ENCODE measurements at regions not wholly inside any gene's neighbourhood (a gene's known extent, or its start where the extent isn't known, plus 50 kb on each side); places are given as distances from the start of the nearest gene placed in this dataset.
"Not testable (repeated sequence)": the region's sequence is repeated elsewhere in the genome, so short reads cannot be mapped to it uniquely, and the experiment has no call there.

- no peak for DNase-seq
Measured at GRCh38 chr1:227415115-227415790, 97.0 kb upstream of the CDC42BPA start.

GRCh38 chr1:227411066-227411465, 92.8 kb upstream of the CDC42BPA start:
- DNase-seq = no peak

- not testable (repeated sequence) for DNase-seq
Measured at GRCh38 chr1:227406332-227406731, 88.0 kb upstream of the CDC42BPA start.

GRCh38 chr1:227403535-227403934, 85.2 kb upstream of the CDC42BPA start:
- no peak for DNase-seq

GRCh38 chr1:227401562-227402342, 83.5 kb upstream of the CDC42BPA start:
- no peak for DNase-seq

- no peak for DNase-seq
Measured at GRCh38 chr1:227399152-227399730, 80.9 kb upstream of the CDC42BPA start.

GRCh38 chr1:227397354-227397978, 79.2 kb upstream of the CDC42BPA start:
- no peak for DNase-seq

- DNase-seq = no peak
Measured at GRCh38 chr1:227396539-227397353, 78.5 kb upstream of the CDC42BPA start.

GRCh38 chr1:227395426-227396028, 77.2 kb upstream of the CDC42BPA start:
- no peak for DNase-seq

GRCh38 chr1:227392984-227393764, 74.9 kb upstream of the CDC42BPA start:
- DNase-seq = no peak

- DNase-seq = no peak
Measured at GRCh38 chr1:227391879-227392278, 73.6 kb upstream of the CDC42BPA start.

GRCh38 chr1:227391211-227391610, 72.9 kb upstream of the CDC42BPA start:
- no peak for DNase-seq

- no peak for DNase-seq
Measured at GRCh38 chr1:227390525-227390924, 72.2 kb upstream of the CDC42BPA start.

GRCh38 chr1:227388214-227389168, 70.2 kb upstream of the CDC42BPA start:
- no peak for DNase-seq

- no peak for DNase-seq
Measured at GRCh38 chr1:227379555-227379892, 61.2 kb upstream of the CDC42BPA start.

GRCh38 chr1:227378871-227379554, 60.7 kb upstream of the CDC42BPA start:
- DNase-seq = no peak

GRCh38 chr1:227378181-227378580, 59.9 kb upstream of the CDC42BPA start:
- DNase-seq = no peak

GRCh38 chr1:227374846-227375245, 56.6 kb upstream of the CDC42BPA start:
- no peak for DNase-seq

- DNase-seq = no peak
Measured at GRCh38 chr1:227372726-227373130, 54.4 kb upstream of the CDC42BPA start.
